ENCODE measurements at regions not wholly inside any gene's neighbourhood (a gene's known extent, or its start where the extent isn't known, plus 50 kb on each side); places are given as distances from the start of the nearest gene placed in this dataset.

GRCh38 chr14:43198465-43198864, 1308.6 kb downstream of the FSCB start:
- TF ChIP-seq CTCF (IDR thresholded peaks at IDR 0.05 in 4 of 5, conservative IDR thresholded peaks at IDR 0.05 in 1 of 5) (no peak), POLR2A (IDR thresholded peaks at IDR 0.05) (no peak)

All from gastrocnemius medialis (tissue), 4 donors.